IMR-90 (cell line): ENCODE measurements at regions not wholly inside any gene's neighbourhood (a gene's known extent, or its start where the extent isn't known, plus 50 kb on each side); places are given as distances from the start of the nearest gene placed in this dataset.

Experiments
- ATAC-seq: fragments of 200-7000 bp; cut with Tn5 transposase; 2 replicates; pipeline ENCODE4 v1.9.1; 2020; ENCODE audit warnings: low read depth, mild to moderate bottlenecking, moderate library complexity
- BruUV-seq: library from RNA; stranded (reverse); fragments of 400-500 nt; replicated peaks from 2 replicates; lab custom pipeline; 2021; lab: Mats Ljungman, UMichigan
- CTCF ChIA-PET: fragments of 300-600 bp; formaldehyde crosslinking; extraction: SDS; loops from one replicate; lab custom pipeline; 2021; ENCODE audit warnings: antibody characterized with exemption; lab: Yijun Ruan, JAX
- POLR2A ChIA-PET: fragments of 300-600 bp; sonication (Branson Sonifier 250); formaldehyde crosslinking; loops from one replicate; lab custom pipeline; 2022; ENCODE audit warnings: antibody characterized with exemption; ENCODE audit not compliant: unreplicated experiment; lab: Charles Lee
- DNase-seq: peaks from one replicate; pipeline ENCODE4 v3.0.0; 2013
- H2AFZ ChIP-seq: replicated peaks from 2 replicates; pipeline ENCODE3; 2013; ENCODE audit warnings: low read length, mild to moderate bottlenecking; ENCODE audit not compliant: poor library complexity
- H2AK5ac ChIP-seq: 2 replicates; pipeline ENCODE4 v1.6.1; 2013; ENCODE audit warnings: low read depth, low read length, inconsistent platforms
- H2AK9ac ChIP-seq: replicated peaks from 2 replicates; pipeline ENCODE3; 2013; ENCODE audit warnings: mild to moderate bottlenecking, low read depth, low read length, moderate library complexity; ENCODE audit not compliant: poor library complexity
- H2BK120ac ChIP-seq: 2 replicates; pipeline ENCODE4 v1.6.1; 2013; ENCODE audit warnings: low read depth, low read length, inconsistent platforms
- H2BK15ac ChIP-seq: 3 replicates; pipeline ENCODE4 v1.6.1; 2013; ENCODE audit warnings: low read depth, low read length, inconsistent platforms
- H2BK20ac ChIP-seq: 2 replicates; pipeline ENCODE4 v1.6.1; 2013; ENCODE audit warnings: low read depth, mild to moderate bottlenecking, inconsistent platforms, low read length, moderate library complexity
- H2BK5ac ChIP-seq: 2 replicates; pipeline ENCODE4 v1.6.1; 2013; ENCODE audit warnings: mild to moderate bottlenecking, low read depth, low read length, inconsistent platforms; ENCODE audit not compliant: poor library complexity, severe bottlenecking
- H3K14ac ChIP-seq: replicated peaks from 2 replicates; pipeline ENCODE4 v1.6.1; 2013; ENCODE audit warnings: low read depth, low read length, inconsistent platforms
- H3K18ac ChIP-seq: 2 replicates; pipeline ENCODE4 v1.6.1; 2013; ENCODE audit warnings: low read depth, low read length, control low read depth
- H3K23ac ChIP-seq: 2 replicates; pipeline ENCODE4 v1.6.1; 2013; ENCODE audit warnings: low read depth, low read length, inconsistent platforms
- H3K27ac ChIP-seq: 2 replicates; pipeline ENCODE4 v1.5.1; 2013; ENCODE audit warnings: mild to moderate bottlenecking, control low read depth, low read length; ENCODE audit not compliant: insufficient read depth
- H3K27me3 ChIP-seq: 2 replicates; pipeline ENCODE4 v1.6.1; 2013; ENCODE audit warnings: low read length; ENCODE audit not compliant: control insufficient read depth, insufficient read depth
- H3K36me3 ChIP-seq: 2 replicates; pipeline ENCODE4 v1.6.1; 2013; ENCODE audit warnings: low read length, mixed read lengths; ENCODE audit not compliant: control insufficient read depth, insufficient read depth
- H3K4ac ChIP-seq: 2 replicates; pipeline ENCODE4 v1.6.1; 2013; ENCODE audit warnings: low read depth, low read length, inconsistent platforms
- H3K4me1 ChIP-seq: 2 replicates; pipeline ENCODE4 v1.6.1; 2013; ENCODE audit warnings: low read length, mixed read lengths; ENCODE audit not compliant: control insufficient read depth, insufficient read depth
- H3K4me2 ChIP-seq: 2 replicates; pipeline ENCODE4 v1.6.1; 2013; ENCODE audit warnings: low read depth, mild to moderate bottlenecking, control low read depth, low read length, moderate library complexity
- H3K4me3 ChIP-seq: 2 replicates; pipeline ENCODE4 v1.5.1; 2013; ENCODE audit warnings: low read depth, mild to moderate bottlenecking, control low read depth, low read length, moderate library complexity; ENCODE audit not compliant: insufficient read depth
- H3K56ac ChIP-seq: 2 replicates; pipeline ENCODE4 v1.6.1; 2013; ENCODE audit warnings: low read length, inconsistent platforms; ENCODE audit not compliant: insufficient read depth; ENCODE audit errors: extremely low read depth
- H3K79me1 ChIP-seq, 2 experiments: 2 replicates each; pipeline ENCODE4 v1.6.1; 2013; ENCODE audit warnings: low read length in 2 of 2, inconsistent platforms in 1 of 2, low read depth in 1 of 2
- H3K9ac ChIP-seq: 2 replicates; pipeline ENCODE4 v1.6.1; 2013; ENCODE audit warnings: low read depth, low read length, control low read depth
- H3K9me1 ChIP-seq: 2 replicates; pipeline ENCODE4 v1.6.1; 2013; ENCODE audit warnings: low read length, inconsistent platforms; ENCODE audit not compliant: insufficient read depth
- H3K9me3 ChIP-seq: 2 replicates; pipeline ENCODE4 v1.6.1; 2013; ENCODE audit warnings: low read length; ENCODE audit not compliant: control insufficient read depth, insufficient read depth
- H4K20me1 ChIP-seq: 2 replicates; pipeline ENCODE4 v1.6.1; 2013; ENCODE audit warnings: low read length, inconsistent platforms; ENCODE audit not compliant: insufficient read depth
- H4K5ac ChIP-seq: 2 replicates; pipeline ENCODE4 v1.6.1; 2013; ENCODE audit warnings: mild to moderate bottlenecking, low read depth, low read length, control low read depth
- H4K8ac ChIP-seq, 2 experiments: 2 replicates each; pipeline ENCODE4 v1.6.1; 2013; ENCODE audit warnings: low read depth in 2 of 2, low read length in 2 of 2, control low read depth in 1 of 2, inconsistent platforms in 1 of 2
- H4K91ac ChIP-seq: 2 replicates; pipeline ENCODE4 v1.6.1; 2013; ENCODE audit warnings: low read depth, low read length, inconsistent platforms; ENCODE audit not compliant: insufficient read depth
- CHD1 ChIP-seq: IDR thresholded peaks from 2 replicates; pipeline ENCODE4 v1.6.1; 2012; ENCODE audit warnings: low read depth, low read length, improper control_type of control experiment
- CTCF ChIP-seq: conservative IDR thresholded peaks from 2 replicates; pipeline ENCODE4 v1.5.1; 2012; ENCODE audit warnings: mild to moderate bottlenecking, low read depth, low read length, improper control_type of control experiment
- ELK1 ChIP-seq: fragments of 150-350 bp; IDR thresholded peaks from 2 replicates; pipeline ENCODE4 v1.6.1; 2016; ENCODE audit warnings: low read depth, mild to moderate bottlenecking, low read length, moderate library complexity, borderline replicate concordance
- MAFK ChIP-seq: IDR thresholded peaks from 2 replicates; pipeline ENCODE4 v1.6.1; 2012; ENCODE audit warnings: low read depth, low read length, improper control_type of control experiment
- MXI1 ChIP-seq: IDR thresholded peaks from 2 replicates; pipeline ENCODE4 v1.6.1; 2012; ENCODE audit warnings: low read depth, mild to moderate bottlenecking, low read length, moderate library complexity, borderline replicate concordance
- NFE2L2 ChIP-seq: fragments of 150-350 bp; IDR thresholded peaks from 2 replicates; pipeline ENCODE4 v1.6.1; 2016; ENCODE audit warnings: low read depth, mild to moderate bottlenecking, low read length
- POLR2A ChIP-seq: IDR thresholded peaks from 2 replicates; pipeline ENCODE4 v1.6.1; 2012; ENCODE audit warnings: mild to moderate bottlenecking, low read depth, low read length
- RCOR1 ChIP-seq: IDR thresholded peaks from 2 replicates; pipeline ENCODE4 v1.6.1; 2012; ENCODE audit warnings: mild to moderate bottlenecking, low read length, improper control_type of control experiment; ENCODE audit not compliant: insufficient replicate concordance
- USF2 ChIP-seq: fragments of 150-350 bp; IDR thresholded peaks from 2 replicates; pipeline ENCODE4 v1.6.1; 2017; ENCODE audit warnings: mild to moderate bottlenecking, antibody characterized with exemption, low read length, low read depth
- WGBS, 2 experiments: methylation state at CpG; one replicate each; pipeline versions ENCODE4 v1.1.5 to v1.1.7; 2013; ENCODE audit warnings: missing lambda C conversion rate in 2 of 2; ENCODE audit not compliant: insufficient read length in 1 of 2; ENCODE audit errors: extremely low coverage in 2 of 2; 5-methylcytosine and 5-hydroxymethylcytosine counted together
- dilution Hi-C: fragments of 300-500 bp; cut with HindIII; formaldehyde crosslinking; loops from one replicate; pipeline ENCODE4 v1.14.3; 2018; ENCODE audit warnings: low sequenced_read_pairs; ENCODE audit not compliant: unreplicated experiment
- in situ Hi-C: fragments of 300-500 bp; cut with MboI; formaldehyde crosslinking; loops from 3 replicates; pipeline ENCODE4 v1.14.3; 2019; ENCODE audit warnings: low sequenced_read_pairs, inconsistent platforms, mixed read lengths
- intact Hi-C: fragments of 100-400 bp; cut with micrococcal nuclease; formaldehyde crosslinking; loops from 2 replicates; pipeline ENCODE4 v1.10.0; 2022

DNA sequence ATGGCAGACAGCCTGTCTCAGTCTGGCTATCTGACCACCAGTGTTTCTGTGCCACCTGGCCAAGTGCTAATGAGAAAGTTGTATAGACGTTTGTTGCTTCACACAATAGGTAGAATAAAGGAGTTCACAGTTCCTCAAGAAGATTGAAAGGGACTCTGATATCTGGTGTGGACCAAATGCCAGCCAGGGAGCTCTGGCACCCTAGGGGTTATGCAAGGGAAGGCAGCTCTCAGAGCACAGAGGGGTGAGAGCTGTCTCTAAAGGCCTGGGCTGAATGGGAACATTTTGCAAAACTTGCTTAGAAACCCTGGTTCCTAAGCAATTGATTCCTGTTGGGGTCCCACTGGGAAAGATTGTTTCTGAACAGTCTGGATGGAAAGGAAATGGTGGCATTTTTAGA, 553.8 kb downstream of the EPHA4 start:
- no peaks in the 10 kb centered on the region for H3K79me1 ChIP-seq
- no peak overlapping the region for H2BK15ac ChIP-seq
- DNase-seq (no peak), ATAC-seq (no peak)
- no peak overlapping the region for H3K4ac ChIP-seq
- H3K4me3 ChIP-seq: no peak overlapping the region
- H3K27me3 ChIP-seq: no peaks in the 10 kb centered on the region
- no peak overlapping the region for H3K18ac ChIP-seq
- H4K20me1 ChIP-seq: no peaks in the 10 kb centered on the region
- H4K5ac ChIP-seq: no peak overlapping the region
- no peak overlapping the region for H2AFZ ChIP-seq
- H3K4me1 ChIP-seq: peaks cover 6% of the 10 kb centered on the region
- TF ChIP-seq POLR2A (no peak), CTCF (no peak), ELK1 (no peak), RCOR1 (no peak), MAFK (no peak), USF2 (no peak), CHD1 (no peak), MXI1 (no peak), NFE2L2 (no peak)
- ChIA-PET POLR2A (no interaction called here), CTCF (no interaction called here)
- intact Hi-C loops (no loop called here), dilution Hi-C loops (no loop called here), in situ Hi-C loops (no loop called here)
- no peak overlapping the region for H2BK5ac ChIP-seq
- H2BK120ac ChIP-seq: no peak overlapping the region
- no peak overlapping the region for H3K56ac ChIP-seq
- WGBS, 2 experiments: no CpG with 5 or more reads among the region's 1 CpG
- no peak overlapping the region for H3K23ac ChIP-seq
- H3K14ac ChIP-seq: no peak overlapping the region
- BruUV-seq: no TSS peak
- H3K9me1 ChIP-seq: no peaks in the 10 kb centered on the region; the same call in 1 of the 2 replicates
- H3K36me3 ChIP-seq: no peaks in the 10 kb centered on the region
- no peak overlapping the region for H2AK5ac ChIP-seq
- no peaks in the 10 kb centered on the region for H3K9me3 ChIP-seq
- no peak overlapping the region for H4K8ac ChIP-seq
- no peak overlapping the region for H2BK20ac ChIP-seq
- H4K91ac ChIP-seq: no peak overlapping the region
- H3K4me2 ChIP-seq: no peak overlapping the region
- no peak overlapping the region for H2AK9ac ChIP-seq
- no peak overlapping the region for H3K9ac ChIP-seq
- H3K27ac ChIP-seq: no peak overlapping the region
